GM23338 (cell line): ENCODE measurements at regions not wholly inside any gene's neighbourhood (a gene's known extent, or its start where the extent isn't known, plus 50 kb on each side); places are given as distances from the start of the nearest gene placed in this dataset.

Experiments used
- CREB1 ChIP-seq: fragments of 250-450 bp; sonication (Bioruptor Pico); IDR thresholded peaks from 2 replicates; pipeline ENCODE4 v1.5.0; 2020; ENCODE audit warnings: low read depth, mild to moderate bottlenecking, moderate library complexity
- EZH2 ChIP-seq: fragments of 200-600 bp; sonication (generic); IDR thresholded peaks from one replicate; pipeline ENCODE4 v1.8.0; 2017; ENCODE audit warnings: antibody characterized with exemption, mild to moderate bottlenecking, low read depth; ENCODE audit not compliant: unreplicated experiment
- JUNB ChIP-seq: IDR thresholded peaks from one replicate; pipeline ENCODE4 v1.6.1; 2016; ENCODE audit warnings: antibody characterized with exemption; ENCODE audit not compliant: unreplicated experiment
- NANOG ChIP-seq: IDR thresholded peaks from 2 replicates; pipeline ENCODE4 v1.6.1; 2016; ENCODE audit warnings: antibody characterized with exemption, borderline replicate concordance
- POLR2AphosphoS5 ChIP-seq: IDR thresholded peaks from 2 replicates; pipeline ENCODE4 v1.6.1; 2016; ENCODE audit warnings: antibody characterized with exemption, low read depth
- REST ChIP-seq: IDR thresholded peaks from one replicate; pipeline ENCODE4 v1.6.1; 2018; ENCODE audit warnings: antibody characterized with exemption; ENCODE audit not compliant: unreplicated experiment
- STAT1 ChIP-seq: IDR thresholded peaks from one replicate; pipeline ENCODE4 v1.6.1; 2016; ENCODE audit warnings: antibody characterized with exemption; ENCODE audit not compliant: unreplicated experiment
- ZNF114 ChIP-seq: fragments of 250-450 bp; sonication (Bioruptor Pico); IDR thresholded peaks from 2 replicates; pipeline ENCODE4 v1.5.0; 2020; ENCODE audit warnings: mild to moderate bottlenecking, moderate library complexity
- TF ChIP-seq, protein P1 (sequence below), 2 experiments: fragments of 200-600 bp in 1 of 2; sonication (generic) in 1 of 2; conservative IDR thresholded peaks; 2 replicates each; pipeline versions ENCODE4 v1.5.1 to v1.6.1; 2016 to 2017; ENCODE audit warnings: antibody characterized with exemption in 2 of 2, low read depth in 2 of 2, mild to moderate bottlenecking in 2 of 2, moderate library complexity in 1 of 2

- no peak for TF ChIP-seq EZH2
- TF ChIP-seq REST, result no peak
- TF ChIP-seq NANOG, result no peak
- TF ChIP-seq, protein P1, sequence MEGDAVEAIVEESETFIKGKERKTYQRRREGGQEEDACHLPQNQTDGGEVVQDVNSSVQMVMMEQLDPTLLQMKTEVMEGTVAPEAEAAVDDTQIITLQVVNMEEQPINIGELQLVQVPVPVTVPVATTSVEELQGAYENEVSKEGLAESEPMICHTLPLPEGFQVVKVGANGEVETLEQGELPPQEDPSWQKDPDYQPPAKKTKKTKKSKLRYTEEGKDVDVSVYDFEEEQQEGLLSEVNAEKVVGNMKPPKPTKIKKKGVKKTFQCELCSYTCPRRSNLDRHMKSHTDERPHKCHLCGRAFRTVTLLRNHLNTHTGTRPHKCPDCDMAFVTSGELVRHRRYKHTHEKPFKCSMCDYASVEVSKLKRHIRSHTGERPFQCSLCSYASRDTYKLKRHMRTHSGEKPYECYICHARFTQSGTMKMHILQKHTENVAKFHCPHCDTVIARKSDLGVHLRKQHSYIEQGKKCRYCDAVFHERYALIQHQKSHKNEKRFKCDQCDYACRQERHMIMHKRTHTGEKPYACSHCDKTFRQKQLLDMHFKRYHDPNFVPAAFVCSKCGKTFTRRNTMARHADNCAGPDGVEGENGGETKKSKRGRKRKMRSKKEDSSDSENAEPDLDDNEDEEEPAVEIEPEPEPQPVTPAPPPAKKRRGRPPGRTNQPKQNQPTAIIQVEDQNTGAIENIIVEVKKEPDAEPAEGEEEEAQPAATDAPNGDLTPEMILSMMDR (conservative IDR thresholded peaks at IDR 0.05; ENCODE audit: low read depth in 2 of 2), result no peak
- no peak for TF ChIP-seq JUNB
- no peak for TF ChIP-seq CREB1 (CRISPR knock-in tag)
- no peak for TF ChIP-seq POLR2AphosphoS5
- no peak for TF ChIP-seq ZNF114 (CRISPR knock-in tag)
- TF ChIP-seq STAT1, result no peak
Observed at GRCh38 chr6:9553002-9553401, 861.9 kb downstream of the TFAP2A start.
